ENCODE measurements at regions not wholly inside any gene's neighbourhood (a gene's known extent, or its start where the extent isn't known, plus 50 kb on each side); places are given as distances from the start of the nearest gene placed in this dataset.
A peak's percentile ranks its signal among the peaks of the same experiment; 100 is the strongest.
"Not testable (repeated sequence)": the region's sequence is repeated elsewhere in the genome, so short reads cannot be mapped to it uniquely, and the experiment has no call there.

DNA sequence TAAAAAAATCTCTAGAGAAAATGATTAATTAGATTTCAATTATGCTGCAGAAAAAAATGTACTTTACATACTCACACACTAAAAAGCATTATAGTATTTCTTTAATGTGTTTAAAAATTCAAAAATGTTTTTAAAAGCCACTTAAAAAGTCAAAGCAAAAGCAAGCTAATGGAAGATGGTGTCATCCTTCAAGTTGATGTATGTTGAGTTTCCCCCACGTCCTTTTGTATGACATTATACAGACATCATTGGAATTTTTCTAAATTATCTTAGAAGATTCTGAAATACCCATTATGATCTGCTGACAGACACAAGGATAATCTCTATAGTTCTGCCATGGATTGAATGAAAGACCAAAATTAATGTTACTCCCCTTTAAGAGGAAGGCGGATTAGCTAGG, 393.7 kb upstream of the TENM3 start:
- no peak overlapping the region for H3K4me3 ChIP-seq (ENCODE audit: low read length)
- no peak for DNase-seq (ENCODE audit: low read depth)
- TF ChIP-seq, protein P1, sequence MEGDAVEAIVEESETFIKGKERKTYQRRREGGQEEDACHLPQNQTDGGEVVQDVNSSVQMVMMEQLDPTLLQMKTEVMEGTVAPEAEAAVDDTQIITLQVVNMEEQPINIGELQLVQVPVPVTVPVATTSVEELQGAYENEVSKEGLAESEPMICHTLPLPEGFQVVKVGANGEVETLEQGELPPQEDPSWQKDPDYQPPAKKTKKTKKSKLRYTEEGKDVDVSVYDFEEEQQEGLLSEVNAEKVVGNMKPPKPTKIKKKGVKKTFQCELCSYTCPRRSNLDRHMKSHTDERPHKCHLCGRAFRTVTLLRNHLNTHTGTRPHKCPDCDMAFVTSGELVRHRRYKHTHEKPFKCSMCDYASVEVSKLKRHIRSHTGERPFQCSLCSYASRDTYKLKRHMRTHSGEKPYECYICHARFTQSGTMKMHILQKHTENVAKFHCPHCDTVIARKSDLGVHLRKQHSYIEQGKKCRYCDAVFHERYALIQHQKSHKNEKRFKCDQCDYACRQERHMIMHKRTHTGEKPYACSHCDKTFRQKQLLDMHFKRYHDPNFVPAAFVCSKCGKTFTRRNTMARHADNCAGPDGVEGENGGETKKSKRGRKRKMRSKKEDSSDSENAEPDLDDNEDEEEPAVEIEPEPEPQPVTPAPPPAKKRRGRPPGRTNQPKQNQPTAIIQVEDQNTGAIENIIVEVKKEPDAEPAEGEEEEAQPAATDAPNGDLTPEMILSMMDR (conservative IDR thresholded peaks at IDR 0.05; ENCODE audit: low read length): no peak

DNA sequence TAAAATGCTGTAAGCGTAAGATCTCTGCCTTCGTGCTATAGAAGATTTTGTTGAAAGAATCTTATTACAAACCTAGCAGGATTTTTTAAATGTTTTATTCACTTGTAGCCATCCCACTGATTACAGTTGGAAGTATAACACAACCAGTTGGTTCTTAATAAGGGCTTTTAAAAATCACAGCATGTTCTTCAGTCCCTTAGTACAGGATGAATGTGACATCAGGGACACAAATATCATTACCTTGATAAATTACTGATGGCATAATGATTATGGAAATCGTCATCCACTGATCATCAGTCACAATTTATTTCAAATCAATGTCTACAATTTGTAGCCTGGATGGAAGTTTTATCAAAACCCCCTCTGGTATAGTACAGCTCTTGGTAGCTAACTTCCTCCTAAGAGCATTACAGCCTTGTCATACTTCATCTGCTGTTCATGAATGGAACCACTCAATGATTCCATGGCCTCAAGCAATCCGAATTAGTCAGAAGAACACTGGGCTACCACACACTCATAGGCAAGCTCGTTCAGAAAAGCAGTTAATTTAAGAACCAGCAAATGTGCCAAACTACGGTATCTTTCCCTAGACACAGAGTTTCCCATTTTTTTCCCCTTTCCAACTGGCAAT, 389.2 kb upstream of the TENM3 start:
- no peak overlapping the region for H3K4me3 ChIP-seq (ENCODE audit: low read length)
- TF ChIP-seq, protein P1 (conservative IDR thresholded peaks at IDR 0.05; ENCODE audit: low read length): no peak
- DNase-seq (ENCODE audit: low read depth): no peak

GRCh38 chr4:181855307-181855706, 387.9 kb upstream of the TENM3 start:
- TF ChIP-seq, protein P1 (conservative IDR thresholded peaks at IDR 0.05; ENCODE audit: low read length): no peak
- no peak for DNase-seq (ENCODE audit: low read depth)
- H3K4me3 ChIP-seq (ENCODE audit: low read length): no peak overlapping the region

- H3K4me3 ChIP-seq (ENCODE audit: low read length); DNase-seq (ENCODE audit: low read depth): not testable (repeated sequence)
Observed at GRCh38 chr4:181857471-181857870, 385.7 kb upstream of the TENM3 start.

- TF ChIP-seq, protein P1 (conservative IDR thresholded peaks at IDR 0.05; ENCODE audit: low read length): no peak
- peak; percentile 26 for DNase-seq (ENCODE audit: low read depth)
- no peak overlapping the region for H3K4me3 ChIP-seq (ENCODE audit: low read length)
Observed at GRCh38 chr4:181858741-181859140, 384.5 kb upstream of the TENM3 start.

DNA sequence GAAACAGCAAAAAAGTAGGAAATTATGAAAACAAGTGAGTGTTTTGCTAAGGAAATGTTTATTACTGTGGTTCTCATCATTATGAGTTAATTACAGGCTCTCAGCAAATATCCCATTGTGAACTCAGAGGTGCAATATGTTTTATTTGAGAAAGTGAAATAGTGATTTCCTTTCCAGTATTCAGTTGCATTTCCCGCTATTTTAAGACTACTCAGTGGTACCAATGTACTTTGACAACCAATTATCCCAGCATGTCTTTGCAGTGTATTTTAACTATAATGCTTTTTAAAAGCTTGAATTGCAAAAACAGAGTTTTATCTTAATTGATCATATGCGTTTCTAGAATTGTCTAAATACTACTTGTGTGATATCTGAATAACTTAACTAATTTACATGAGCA, 383.8 kb upstream of the TENM3 start:
- no peak overlapping the region for H3K4me3 ChIP-seq (ENCODE audit: low read length)
- no peak for DNase-seq (ENCODE audit: low read depth)
- TF ChIP-seq, protein P1 (conservative IDR thresholded peaks at IDR 0.05; ENCODE audit: low read length): no peak

- peak; percentile 89 for DNase-seq (ENCODE audit: low read depth)
- TF ChIP-seq, protein P1 (conservative IDR thresholded peaks at IDR 0.05; ENCODE audit: low read length): no peak
- no peak overlapping the region for H3K4me3 ChIP-seq (ENCODE audit: low read length)
Observed at GRCh38 chr4:181860157-181860556, 383.0 kb upstream of the TENM3 start.

GRCh38 chr4:181860668-181861067, 382.5 kb upstream of the TENM3 start:
- H3K4me3 ChIP-seq (ENCODE audit: low read length): no peak overlapping the region
- TF ChIP-seq, protein P1 (conservative IDR thresholded peaks at IDR 0.05; ENCODE audit: low read length): no peak
- peak; percentile 13 for DNase-seq (ENCODE audit: low read depth)
